ENCODE measurements at regions not wholly inside any gene's neighbourhood (a gene's known extent, or its start where the extent isn't known, plus 50 kb on each side); places are given as distances from the start of the nearest gene placed in this dataset.

DNA sequence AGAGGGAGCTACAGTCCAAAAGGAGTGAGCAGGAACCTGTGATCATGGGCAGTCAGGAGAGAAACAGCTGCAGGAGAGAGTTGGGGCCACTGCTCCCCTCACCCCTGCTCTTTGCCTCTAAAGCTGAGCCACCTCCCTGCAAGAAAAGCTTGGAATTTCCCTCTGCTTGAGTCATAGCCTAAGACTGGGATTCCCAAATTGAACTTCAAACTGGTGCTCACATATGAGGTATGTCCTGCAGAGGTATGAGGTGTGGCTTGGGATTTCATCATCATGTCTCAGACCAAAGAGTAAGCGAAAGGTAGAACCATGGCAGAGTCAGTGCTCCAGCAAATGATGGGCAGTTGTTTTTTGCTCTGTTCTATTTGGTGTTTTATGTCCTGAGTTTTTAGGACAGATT, 237.1 kb upstream of the NRP1 start:
- no peak for DNase-seq

DNA sequence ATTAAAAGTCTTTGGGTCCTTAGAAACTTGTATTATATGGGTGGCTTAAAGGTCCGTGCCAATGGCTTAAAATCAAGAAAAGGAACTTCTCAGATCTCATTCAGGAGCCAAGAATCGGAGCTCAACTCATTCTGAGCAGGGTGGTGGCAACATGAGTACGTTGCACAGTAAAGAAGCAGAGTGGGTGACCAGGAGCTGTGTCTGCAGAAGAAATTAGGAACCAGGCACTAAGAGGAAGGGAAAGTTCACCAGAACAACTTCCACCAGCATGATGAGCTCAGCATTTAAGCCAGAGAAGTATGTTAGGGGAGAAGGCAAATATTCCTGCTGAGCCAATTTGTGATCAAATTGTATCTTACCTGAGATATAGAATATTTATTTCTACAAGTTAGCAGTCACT, 236.0 kb upstream of the NRP1 start:
- no peak for DNase-seq

DNA sequence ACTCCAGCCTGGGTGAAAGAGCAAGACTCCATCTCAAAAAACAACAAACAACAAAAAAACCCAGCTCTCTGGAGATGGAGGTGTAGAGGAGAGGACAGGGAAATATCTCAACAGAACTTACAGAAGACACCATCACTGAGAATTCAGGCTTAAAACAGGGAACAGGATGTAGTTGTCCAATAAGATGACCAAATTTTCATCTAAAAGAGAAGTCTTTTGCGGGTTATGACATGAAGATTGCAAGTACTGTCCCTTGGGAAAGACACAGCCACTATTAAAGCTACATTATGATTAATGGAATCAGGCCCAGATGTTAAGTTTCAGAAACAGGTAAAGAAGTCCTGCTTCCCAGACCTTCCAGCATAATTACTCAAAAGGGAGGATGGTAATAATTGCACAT, 235.2 kb upstream of the NRP1 start:
- DNase-seq: no peak

DNA sequence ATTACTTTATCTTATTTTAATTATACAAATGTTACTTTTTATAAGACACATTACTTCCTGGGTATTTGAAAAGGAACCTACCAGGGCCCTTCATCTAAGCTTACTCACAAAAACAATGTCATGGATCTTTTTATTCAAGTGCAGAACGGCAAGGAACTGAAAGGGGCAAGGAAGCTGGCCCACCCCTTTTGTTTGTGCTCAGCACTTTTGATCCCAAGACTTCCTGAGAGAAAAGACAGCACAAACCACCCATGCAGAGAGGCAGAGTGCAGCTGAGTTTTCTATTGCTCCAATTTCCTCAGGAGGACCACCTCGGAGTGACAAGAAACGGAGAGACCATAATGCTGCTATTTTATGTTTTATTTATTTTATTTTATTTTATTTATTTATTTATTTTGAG, 232.0 kb upstream of the NRP1 start:
- no peak for DNase-seq

DNA sequence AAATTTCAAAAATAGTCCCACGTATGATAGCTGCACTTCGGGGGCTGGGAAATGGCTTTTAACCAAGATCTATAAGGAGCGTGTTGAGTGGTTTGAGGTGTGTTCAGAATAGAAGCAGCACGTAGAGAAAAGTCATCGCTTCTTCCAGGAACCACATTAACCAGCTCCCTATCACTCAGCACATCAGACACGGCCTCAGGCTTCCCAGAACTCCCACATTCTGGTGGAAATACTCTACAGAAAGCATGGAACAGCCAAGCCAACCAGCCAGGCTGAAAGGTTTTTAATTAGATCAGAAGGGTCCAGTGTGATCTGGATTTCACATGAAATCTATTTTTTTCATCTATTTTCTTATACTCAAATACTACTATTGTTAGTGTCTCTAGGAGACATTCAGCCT, 231.5 kb upstream of the NRP1 start:
- DNase-seq: no peak

DNA sequence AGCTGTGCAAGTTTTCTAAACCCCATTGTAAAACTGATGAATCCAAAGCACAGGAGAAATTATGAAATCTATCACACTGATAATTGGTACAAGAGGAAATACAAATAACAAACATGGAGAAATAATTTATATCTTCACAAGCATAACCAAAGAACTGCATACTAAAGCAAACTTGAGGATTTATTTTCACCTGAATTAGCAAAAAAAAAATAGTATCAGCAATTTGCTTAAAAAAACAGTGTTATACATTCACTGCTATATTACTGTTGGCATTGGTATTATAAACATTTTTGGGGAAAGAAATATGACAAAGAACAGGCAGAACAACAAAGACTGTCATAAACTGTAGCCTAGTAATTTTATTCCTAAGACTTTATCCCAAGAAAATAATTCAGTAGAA, 230.8 kb upstream of the NRP1 start:
- no peak for DNase-seq

DNA sequence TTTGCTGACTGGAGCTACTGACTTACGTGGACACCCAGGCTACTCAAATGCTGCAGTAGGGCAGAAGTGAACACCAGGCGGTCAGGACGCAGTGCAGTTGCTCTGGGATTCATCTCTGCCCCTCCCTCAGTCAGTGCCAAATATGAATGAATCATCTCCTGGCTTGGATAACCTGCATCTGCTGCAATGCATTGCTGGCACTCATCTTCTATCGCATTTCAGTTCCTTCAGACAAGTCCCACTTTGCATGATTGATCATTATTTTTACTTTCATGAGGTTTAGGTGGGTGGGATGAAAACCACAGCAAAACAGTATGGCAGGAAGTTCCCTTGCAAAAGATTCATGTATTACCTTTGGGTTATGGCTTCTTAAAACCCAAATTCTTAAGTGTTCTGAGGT, 224.6 kb upstream of the NRP1 start:
- DNase-seq: no peak

DNA sequence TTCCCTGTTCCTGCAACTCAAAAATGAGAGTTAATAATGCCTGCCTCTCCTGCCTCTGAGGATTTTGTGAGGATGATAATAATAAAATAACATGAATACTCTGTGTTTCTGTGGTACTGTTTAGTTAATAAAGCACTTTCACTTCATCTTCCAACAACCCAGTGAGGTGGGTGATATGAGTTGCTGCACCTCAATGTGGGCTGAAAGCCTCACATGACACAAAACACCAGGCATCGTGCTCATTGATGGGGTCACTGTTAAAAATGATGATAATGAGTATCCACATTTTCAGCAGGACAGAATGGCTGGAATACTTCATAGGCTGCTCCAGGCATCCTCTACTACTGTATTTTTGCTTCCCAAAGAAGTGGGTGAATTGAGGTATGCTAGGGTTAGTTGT, 222.8 kb upstream of the NRP1 start:
- no peak for DNase-seq

DNA sequence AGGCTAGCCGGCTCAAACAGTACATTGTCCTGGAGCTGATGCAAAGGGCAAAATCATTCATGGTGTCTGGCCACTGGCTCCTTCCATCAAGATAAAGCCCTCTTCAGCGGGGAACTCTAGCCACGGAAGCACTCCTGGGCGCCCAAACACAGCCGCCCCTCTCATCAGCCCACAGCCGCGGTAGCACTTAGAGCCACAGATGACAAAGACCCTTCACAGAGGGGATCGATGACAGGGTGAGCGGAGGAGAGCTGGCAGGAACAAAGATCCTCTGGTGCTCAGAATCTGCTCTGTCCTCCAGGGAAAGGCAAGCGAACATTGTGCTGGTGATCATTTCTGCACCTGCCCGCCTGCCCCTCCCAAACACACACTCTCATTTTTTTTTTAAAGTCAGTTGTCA, 222.2 kb upstream of the NRP1 start:
- no peak for DNase-seq

DNA sequence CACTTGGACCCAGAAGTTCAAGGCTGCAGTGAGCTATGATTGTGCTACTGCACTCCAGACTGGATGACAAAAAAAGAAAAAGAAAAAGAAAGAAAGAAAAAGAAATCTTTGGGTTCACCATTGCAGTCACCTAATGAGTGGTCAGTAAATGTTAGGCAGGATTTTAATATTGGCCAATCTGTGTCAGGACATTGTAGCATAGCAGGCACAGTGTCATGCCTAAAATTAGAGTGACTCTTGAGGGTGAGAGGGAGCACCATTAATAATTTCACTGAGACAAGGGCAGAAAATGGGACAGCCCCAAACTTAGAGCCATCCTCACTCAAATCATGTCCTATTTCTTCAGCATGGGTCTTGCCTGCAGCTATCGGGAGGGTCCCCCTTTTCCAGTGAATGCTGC, 221.6 kb upstream of the NRP1 start:
- no peak for DNase-seq

DNA sequence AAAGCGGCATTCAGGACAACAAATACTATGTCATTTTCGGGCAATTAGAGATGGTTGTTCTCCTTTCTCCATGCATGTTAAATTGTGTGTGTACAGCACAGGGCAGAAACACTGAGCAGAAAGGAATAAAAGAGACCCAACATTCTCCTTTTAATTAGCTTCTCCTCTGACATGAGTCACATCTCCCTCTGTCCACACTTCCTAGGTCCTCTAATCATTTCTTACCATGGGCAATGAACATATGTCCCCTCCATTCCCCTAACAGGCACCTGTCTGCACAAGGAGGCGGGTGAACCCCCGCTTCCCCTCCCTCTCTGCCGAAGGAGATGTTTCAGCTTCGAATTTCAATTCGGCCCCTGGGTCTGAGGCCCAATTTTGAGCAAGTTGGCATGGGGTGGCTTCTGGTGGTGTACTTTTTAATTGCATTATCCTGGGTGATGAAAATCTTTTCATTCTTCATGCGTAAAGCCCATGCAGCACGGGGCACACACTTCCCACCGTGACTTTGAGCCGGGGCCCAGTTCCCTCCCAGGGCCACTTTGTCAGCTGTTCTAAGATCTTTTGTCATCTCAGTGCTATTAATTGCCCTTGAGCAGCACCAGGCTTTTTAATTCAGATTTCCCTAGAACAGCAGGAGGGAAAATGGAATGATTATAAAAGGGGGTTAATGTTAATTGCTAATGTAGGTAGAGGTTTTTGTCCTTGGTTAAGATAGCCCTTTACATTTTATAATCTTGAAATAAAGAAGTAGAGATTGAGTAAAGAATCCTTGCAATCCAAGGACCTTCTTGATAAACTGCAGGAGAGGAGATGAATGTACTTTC, 219.5 kb upstream of the NRP1 start:
- no peak for DNase-seq

DNA sequence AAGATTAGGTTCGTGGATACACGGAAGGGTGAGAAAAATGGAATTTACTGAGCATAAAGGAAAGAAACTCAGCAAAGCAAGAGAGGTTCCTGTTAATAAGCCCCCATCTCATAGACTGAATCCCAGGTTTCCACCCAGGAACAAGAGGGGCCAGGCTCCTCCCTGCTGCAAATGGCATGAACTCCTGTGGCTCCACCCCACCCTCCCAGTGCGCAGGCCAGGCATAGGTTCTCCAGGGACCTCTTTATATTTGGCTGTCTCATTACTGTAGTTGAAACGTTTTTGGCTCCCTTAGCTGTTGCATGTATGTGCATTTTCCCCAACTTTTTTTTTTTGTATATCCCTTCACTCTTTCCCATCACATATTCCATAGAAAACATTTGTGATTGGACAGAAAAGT, 217.8 kb upstream of the NRP1 start:
- DNase-seq: no peak

DNA sequence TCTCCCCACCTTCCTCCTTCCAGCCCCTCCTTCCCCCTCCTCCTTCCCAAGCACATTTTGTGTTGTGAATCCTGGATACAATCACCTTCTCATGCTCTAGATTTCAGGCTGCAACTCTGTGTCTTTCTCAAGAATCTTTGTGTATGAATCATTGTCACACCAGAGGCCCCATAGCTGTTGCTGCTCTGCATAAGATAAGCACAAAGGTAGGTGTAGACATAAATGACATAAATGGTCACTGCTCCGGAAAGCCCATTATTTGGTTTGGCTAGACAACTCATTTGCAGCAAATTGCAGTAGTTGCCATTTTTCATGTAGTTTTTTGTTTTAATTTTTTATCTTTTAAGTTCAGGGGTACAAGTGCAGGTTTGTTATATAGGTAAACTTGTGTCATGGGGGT, 216.3 kb upstream of the NRP1 start:
- no peak for DNase-seq

DNA sequence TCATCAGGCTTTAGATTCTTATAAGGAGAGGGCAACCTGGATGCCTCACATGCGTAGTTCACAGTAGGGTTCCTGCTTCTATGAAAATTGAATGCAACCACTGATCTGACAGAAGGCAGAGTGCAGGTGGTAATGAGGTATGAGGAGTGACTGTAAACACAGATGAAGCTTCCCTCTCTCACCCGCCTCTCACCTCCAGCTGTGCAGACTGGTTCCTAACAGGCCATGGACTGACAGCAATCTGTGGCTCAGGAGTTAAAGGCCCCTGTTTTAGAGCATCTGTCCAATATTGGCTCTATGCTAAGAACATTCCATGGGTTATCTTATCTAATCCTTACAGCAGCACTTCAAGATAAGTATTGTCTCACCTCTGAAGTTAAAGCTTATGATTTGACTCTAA, 213.5 kb upstream of the NRP1 start:
- no peak for DNase-seq

DNA sequence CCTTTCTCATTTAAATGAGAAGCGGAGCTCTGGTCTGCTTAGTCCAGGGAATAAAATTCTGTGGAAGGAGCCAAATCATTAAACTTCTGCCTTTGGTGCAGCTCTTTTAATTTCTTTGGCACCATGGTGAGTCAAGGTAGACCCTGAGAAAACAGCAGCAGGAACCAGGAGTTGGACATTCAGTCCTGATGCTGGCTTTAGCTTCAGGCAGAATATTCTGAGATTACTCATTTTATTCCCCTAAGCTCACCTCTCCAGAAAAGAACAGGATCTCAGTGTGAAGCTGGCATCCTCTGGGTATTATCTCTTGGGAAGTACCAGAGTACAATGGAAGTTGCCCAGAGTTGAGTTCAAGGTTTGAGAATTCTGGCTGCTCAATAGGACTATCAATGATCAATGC, 211.6 kb upstream of the NRP1 start:
- no peak for DNase-seq

DNA sequence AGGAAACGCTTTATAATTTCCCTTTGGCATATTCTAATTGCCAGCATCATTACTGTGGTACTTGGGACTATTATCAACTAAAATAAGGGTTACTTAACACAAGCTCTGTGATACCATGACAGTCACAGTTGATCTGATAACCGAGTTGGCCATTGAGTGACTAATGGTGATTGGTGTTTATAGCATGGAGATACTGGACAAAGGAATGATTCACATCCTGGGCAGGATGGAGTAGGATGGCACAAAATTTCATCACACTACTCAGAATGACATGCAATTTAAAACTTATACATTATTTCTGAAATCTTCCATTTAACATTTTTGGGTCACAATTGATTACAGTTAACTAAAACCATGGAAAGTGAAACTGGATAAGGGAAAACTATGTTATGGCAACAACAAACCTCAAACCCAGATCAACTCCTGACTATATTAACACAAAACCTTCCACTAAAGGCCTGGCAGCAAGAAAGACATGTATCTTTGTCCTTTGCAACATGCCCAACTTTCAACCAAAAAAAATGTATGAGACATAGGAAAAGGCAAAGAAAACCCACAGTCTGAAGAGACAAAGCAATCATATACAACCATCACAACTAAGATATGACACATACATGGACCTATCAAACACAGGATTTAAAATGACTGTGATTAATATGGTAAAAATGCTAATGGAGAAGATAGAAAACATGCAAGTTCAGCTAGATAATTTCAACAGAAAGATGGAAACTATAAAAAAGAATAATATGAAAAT, 208.5 kb upstream of the NRP1 start:
- DNase-seq: no peak

DNA sequence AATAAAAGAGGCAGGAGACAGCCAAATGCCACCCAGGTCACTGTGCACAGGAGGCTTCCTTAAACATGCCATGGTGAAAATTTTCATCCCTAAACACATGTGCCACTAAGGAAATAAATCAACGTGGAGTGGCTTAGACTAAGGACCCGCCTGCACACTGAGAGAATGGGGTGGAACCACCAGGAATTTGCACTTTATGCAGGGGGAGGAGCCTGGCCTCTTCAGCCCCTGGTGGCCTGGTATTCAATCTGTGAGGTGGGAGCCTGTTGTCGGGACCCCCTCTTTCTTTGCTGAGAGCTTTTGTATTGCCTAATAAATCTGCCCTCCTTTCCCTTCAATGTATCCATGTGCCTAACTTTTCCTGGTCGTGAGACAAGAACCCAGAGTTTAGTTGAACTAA, 204.6 kb upstream of the NRP1 start:
- no peak for DNase-seq

DNA sequence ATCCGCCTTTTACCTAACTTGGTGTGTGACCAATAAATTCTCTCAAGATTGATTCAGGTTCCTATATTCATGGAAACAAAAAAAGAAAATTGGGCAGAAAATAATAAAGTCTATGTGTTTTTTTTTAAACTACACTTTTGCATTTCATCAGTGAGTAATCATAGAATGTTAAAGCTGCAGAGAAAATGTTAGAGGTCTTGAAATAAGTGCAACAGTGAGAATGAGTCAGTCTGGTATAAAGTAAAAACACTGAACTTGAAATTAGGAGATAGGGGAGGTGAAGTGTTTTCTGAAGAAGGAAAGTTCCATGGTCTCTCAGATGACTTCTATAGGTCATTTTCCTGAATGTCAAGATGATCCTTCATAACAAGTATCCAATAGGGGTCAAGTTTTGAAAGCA, 202.6 kb upstream of the NRP1 start:
- no peak for DNase-seq

DNA sequence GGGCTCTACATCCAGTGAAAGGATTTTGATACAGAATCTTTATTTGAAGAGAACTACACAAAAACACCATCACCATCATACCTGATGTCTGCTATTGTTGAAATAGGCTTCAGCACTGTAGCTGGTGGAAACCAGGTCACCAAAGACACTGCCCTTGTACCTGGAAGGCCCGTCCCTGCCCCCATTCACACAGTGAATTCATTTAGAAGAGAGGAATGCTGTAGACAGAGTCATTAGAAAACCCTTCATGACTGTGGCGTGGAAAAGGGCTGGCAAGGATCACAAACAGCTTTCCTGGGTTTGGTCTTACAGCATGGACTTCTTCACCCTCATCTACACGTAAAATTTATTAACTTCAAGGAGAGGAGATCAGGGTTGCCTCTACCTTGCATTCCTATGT, 202.0 kb upstream of the NRP1 start:
- no peak for DNase-seq

DNA sequence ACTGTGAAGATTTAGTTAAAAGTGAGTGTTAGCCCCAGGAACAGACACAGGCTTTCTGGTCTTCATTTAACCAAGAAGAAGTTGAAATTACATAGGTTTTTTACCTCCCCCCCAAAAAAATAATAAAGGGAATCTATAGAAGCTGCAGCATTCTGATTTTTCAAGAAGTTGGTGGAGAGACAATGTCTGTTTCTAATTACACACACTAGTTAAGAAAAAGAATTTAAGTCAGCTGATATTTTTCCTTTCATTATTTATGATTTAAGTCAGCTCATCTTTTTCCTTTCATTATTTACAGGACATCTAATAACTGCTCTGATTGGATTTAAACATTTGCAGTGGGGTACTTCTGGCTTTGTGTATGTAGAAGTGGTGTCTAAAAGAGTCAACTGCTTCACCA, 201.4 kb upstream of the NRP1 start:
- DNase-seq: no peak

DNA sequence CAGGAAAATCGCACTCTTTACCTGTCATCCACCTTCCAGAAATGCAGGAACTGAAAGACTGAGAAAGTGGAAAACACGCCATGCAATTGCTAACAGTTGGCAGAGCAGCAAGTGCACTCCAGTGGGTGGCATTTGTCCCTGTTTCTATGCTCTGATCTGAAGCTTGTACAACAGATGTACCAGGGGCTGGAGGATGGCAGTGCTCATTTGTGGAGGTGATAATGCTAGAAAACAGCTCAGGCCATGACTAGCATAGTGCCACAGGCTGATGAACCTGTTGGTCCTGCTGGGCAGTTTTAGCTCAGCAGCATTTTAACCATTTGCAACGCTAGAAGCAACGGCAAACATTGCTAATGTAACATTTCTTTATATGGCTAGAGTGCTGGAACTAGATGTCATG, 199.9 kb upstream of the NRP1 start:
- no peak for DNase-seq

DNA sequence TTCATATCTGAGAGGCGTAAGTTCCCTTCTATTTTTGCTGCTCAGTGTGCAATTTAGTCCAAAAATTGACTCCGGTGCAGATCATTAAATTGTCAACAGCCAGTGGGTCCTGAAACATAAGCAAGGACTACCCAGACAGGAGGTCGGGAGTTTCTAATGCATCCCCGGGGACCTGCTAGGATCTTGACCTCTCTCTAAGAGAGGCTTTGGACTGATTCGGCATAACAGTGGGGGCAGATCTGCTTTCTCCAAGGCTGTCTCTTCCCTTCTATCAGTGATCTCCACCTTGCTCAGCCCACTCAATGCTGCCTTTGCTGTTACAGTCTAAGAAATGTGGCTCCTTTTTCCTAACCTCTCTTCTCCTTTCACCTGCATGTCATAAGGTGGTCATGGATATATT, 199.1 kb upstream of the NRP1 start:
- no peak for DNase-seq

DNA sequence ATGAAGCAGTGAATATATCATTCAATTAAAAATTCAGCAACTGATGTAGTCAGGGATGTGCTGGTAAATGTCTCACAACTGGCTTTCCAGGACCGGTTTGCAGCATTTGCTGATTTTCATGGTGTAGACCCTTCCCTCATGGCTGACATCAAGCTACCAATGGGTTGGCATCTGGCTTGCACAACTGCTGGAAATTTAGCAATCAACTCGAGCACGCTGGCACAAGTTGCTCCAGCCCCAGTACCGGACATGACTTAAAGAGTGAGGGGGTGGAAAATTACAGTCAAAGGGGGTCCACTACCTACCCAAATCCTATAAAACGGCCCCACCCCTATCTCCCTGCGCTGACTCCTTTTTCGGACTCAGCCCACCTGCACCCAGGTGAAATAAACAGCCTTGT, 198.4 kb upstream of the NRP1 start:
- DNase-seq: no peak

DNA sequence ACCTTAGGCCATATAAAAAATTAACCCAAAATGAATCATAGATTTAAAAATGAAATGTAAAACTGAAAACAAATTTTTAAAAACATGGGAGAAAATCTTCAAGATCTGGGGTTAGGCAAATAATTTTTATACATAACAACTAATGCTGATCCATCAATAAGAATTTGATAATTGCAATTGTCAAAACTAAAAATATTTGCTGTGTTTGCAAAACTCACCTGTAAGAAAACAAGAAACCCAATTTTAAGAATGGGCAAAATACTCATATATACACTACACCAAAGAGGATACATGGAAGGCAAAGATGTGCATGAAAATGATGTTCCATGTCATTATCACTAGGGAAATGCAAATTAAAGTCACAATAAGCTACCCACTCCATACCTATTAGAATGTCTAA, 194.8 kb upstream of the NRP1 start:
- no peak for DNase-seq

DNA sequence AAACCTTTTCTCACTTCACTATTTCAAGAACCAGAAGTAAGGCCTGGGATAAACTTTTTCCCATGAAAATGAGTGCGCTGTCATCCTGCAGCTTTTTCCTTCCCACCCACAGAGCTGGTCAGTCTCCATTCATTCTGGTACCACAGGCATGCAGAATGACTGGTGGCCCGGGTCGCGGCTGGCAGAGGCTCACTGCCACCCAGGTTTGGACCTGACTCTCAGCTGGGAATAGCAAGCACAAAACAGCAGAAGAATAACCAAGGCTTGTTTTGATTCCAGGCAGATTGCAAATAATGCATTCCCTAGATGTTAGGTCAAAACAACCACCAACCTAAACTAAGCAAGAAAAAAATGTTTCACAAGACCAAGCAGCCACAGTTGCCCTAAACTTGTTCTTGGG, 190.5 kb upstream of the NRP1 start:
- no peak for DNase-seq

All from stimulated activated naive CD4-positive, alpha-beta T cell treated with Interleukin-2 at 50 U/mL for 16 hours (primary cell).